Panc1 (cell line): ENCODE measurements at regions not wholly inside any gene's neighbourhood (a gene's known extent, or its start where the extent isn't known, plus 50 kb on each side); places are given as distances from the start of the nearest gene placed in this dataset.
"Not testable (repeated sequence)": the region's sequence is repeated elsewhere in the genome, so short reads cannot be mapped to it uniquely, and the experiment has no call there.

Source experiments
- ATAC-seq: fragments of 200-7000 bp; cut with Tn5 transposase; 2 replicates; pipeline ENCODE4 v1.9.1; 2020; ENCODE audit warnings: mild to moderate bottlenecking, moderate library complexity
- BruUV-seq: library from RNA; stranded (reverse); fragments of 400-500 nt; replicated peaks from 2 replicates; lab custom pipeline; 2021; lab: Mats Ljungman, UMichigan
- CTCF ChIA-PET: fragments of 300-600 bp; sonication (Branson Sonifier 250); formaldehyde crosslinking; loops from one replicate; lab custom pipeline; 2022; ENCODE audit warnings: antibody characterized with exemption; lab: Charles Lee
- POLR2A ChIA-PET: fragments of 300-600 bp; sonication (Branson Sonifier 250); formaldehyde crosslinking; loops from one replicate; lab custom pipeline; 2022; ENCODE audit warnings: antibody characterized with exemption; lab: Charles Lee
- DNase-seq: peaks from one replicate; pipeline ENCODE4 v3.0.0-alpha.2; 2010; ENCODE audit warnings: low read depth, low spot score
- H3K27ac ChIP-seq: 2 replicates; pipeline ENCODE4 v1.5.1; 2011; ENCODE audit warnings: mild to moderate bottlenecking, low read length, inconsistent platforms
- H3K27me3 ChIP-seq: fragments of 200-500 bp; sonication (Bioruptor generic); 2 replicates; pipeline ENCODE4 v1.6.0; 2014; ENCODE audit warnings: low read length, inconsistent platforms; ENCODE audit not compliant: control insufficient read depth, insufficient read depth
- H3K36me3 ChIP-seq: fragments of 200-500 bp; sonication (Bioruptor generic); 2 replicates; pipeline ENCODE4 v1.5.1; 2014; ENCODE audit warnings: inconsistent platforms, mild to moderate bottlenecking, low read length, moderate library complexity; ENCODE audit not compliant: control insufficient read depth, insufficient read depth
- H3K4me1 ChIP-seq: 2 replicates; pipeline ENCODE4 v1.5.1; 2011; ENCODE audit warnings: inconsistent platforms, mild to moderate bottlenecking, low read length, moderate library complexity; ENCODE audit not compliant: control insufficient read depth, insufficient read depth
- H3K4me3 ChIP-seq, 2 experiments: 2 replicates each; pipeline ENCODE4 v1.5.1; 2011 to 2012; ENCODE audit warnings: low read depth in 2 of 2, low read length in 2 of 2, mild to moderate bottlenecking in 2 of 2, inconsistent platforms in 1 of 2, moderate library complexity in 1 of 2
- H3K9me3 ChIP-seq: fragments of 200-500 bp; sonication (Bioruptor generic); 2 replicates; pipeline ENCODE4 v1.5.1; 2014; ENCODE audit warnings: low read depth, mild to moderate bottlenecking, inconsistent platforms, low read length, moderate library complexity; ENCODE audit not compliant: control insufficient read depth, insufficient read depth
- in situ Hi-C: cut with HindIII; loops from 2 replicates; pipeline ENCODE4 v1.10.0; 2016; ENCODE audit warnings: low sequenced_read_pairs, low pct_unique_long_range_greater_than_20kb
- intact Hi-C: fragments of 100-400 bp; cut with micrococcal nuclease; formaldehyde crosslinking; loops from one replicate; pipeline ENCODE4 v1.10.0; 2022; ENCODE audit not compliant: unreplicated experiment

- H3K27ac ChIP-seq, intact Hi-C loops: not testable (repeated sequence)
Observed at GRCh38 chr2:87647737-87648498, 100.0 kb upstream of the PLGLB2 start.

GRCh38 chr2:87648815-87649214 lies 99.1 kb upstream of the PLGLB2 start:
- DNase-seq, H3K36me3 ChIP-seq, H3K27ac ChIP-seq, in situ Hi-C loops, intact Hi-C loops, H3K4me1 ChIP-seq, H3K27me3 ChIP-seq, H3K4me3 ChIP-seq, BruUV-seq, POLR2A ChIA-PET, H3K9me3 ChIP-seq, CTCF ChIA-PET, ATAC-seq: not testable (repeated sequence)

More at GRCh38 chr2:87647737-87648498, 100.0 kb upstream of the PLGLB2 start:
- H3K36me3 ChIP-seq, DNase-seq, ATAC-seq, H3K27me3 ChIP-seq, H3K4me1 ChIP-seq, CTCF ChIA-PET, H3K4me3 ChIP-seq, H3K9me3 ChIP-seq, in situ Hi-C loops, POLR2A ChIA-PET, BruUV-seq: not testable (repeated sequence)

- POLR2A ChIA-PET, in situ Hi-C loops, ATAC-seq, H3K36me3 ChIP-seq, H3K4me1 ChIP-seq, H3K27me3 ChIP-seq, intact Hi-C loops, H3K4me3 ChIP-seq, BruUV-seq, H3K27ac ChIP-seq, DNase-seq, H3K9me3 ChIP-seq, CTCF ChIA-PET: not testable (repeated sequence)
Observed at GRCh38 chr2:87649871-87650270, 98.0 kb upstream of the PLGLB2 start.

- H3K36me3 ChIP-seq, H3K9me3 ChIP-seq, ATAC-seq, DNase-seq, H3K4me1 ChIP-seq, CTCF ChIA-PET, H3K27ac ChIP-seq, in situ Hi-C loops, POLR2A ChIA-PET, H3K27me3 ChIP-seq, intact Hi-C loops, H3K4me3 ChIP-seq: not testable (repeated sequence)
- TSS peak; percentile 63 for BruUV-seq
Observed at GRCh38 chr2:87650837-87651236, 97.0 kb upstream of the PLGLB2 start.

- in situ Hi-C loops, BruUV-seq, H3K4me3 ChIP-seq, CTCF ChIA-PET, H3K27ac ChIP-seq, H3K36me3 ChIP-seq, POLR2A ChIA-PET, H3K27me3 ChIP-seq, ATAC-seq, H3K9me3 ChIP-seq, intact Hi-C loops, DNase-seq, H3K4me1 ChIP-seq: not testable (repeated sequence)
Observed at GRCh38 chr2:87651589-87651988, 96.3 kb upstream of the PLGLB2 start.

- H3K36me3 ChIP-seq, H3K4me3 ChIP-seq, intact Hi-C loops, CTCF ChIA-PET, H3K27ac ChIP-seq, H3K4me1 ChIP-seq, POLR2A ChIA-PET, H3K9me3 ChIP-seq, H3K27me3 ChIP-seq, in situ Hi-C loops, ATAC-seq, BruUV-seq, DNase-seq: not testable (repeated sequence)
Observed at GRCh38 chr2:87653373-87653772, 94.5 kb upstream of the PLGLB2 start.

- intact Hi-C loops, H3K9me3 ChIP-seq, CTCF ChIA-PET, DNase-seq, POLR2A ChIA-PET, H3K4me3 ChIP-seq, BruUV-seq, H3K27ac ChIP-seq, in situ Hi-C loops, ATAC-seq, H3K4me1 ChIP-seq, H3K36me3 ChIP-seq, H3K27me3 ChIP-seq: not testable (repeated sequence)
Observed at GRCh38 chr2:87654136-87654814, 93.6 kb upstream of the PLGLB2 start.
